Activated B cell treated with CpG ODN at 0.5 μM for 24 hours (primary cell): ENCODE measurements at regions not wholly inside any gene's neighbourhood (a gene's known extent, or its start where the extent isn't known, plus 50 kb on each side); places are given as distances from the start of the nearest gene placed in this dataset.

Experiments used
- ATAC-seq: fragments of 200-7000 bp; cut with Tn5 transposase; one replicate; pipeline ENCODE4 v1.10.0; 2021; ENCODE audit warnings: low read depth, mild to moderate bottlenecking, moderate library complexity
- CTCF ChIA-PET: fragments of 350-600 bp; sonication (Branson Sonifier 250); formaldehyde crosslinking; loops from one replicate; lab custom pipeline; 2021; ENCODE audit warnings: antibody characterized with exemption; lab: Charles Lee
- POLR2A ChIA-PET: fragments of 350-600 bp; sonication (Branson Sonifier 250); formaldehyde crosslinking; loops from one replicate; lab custom pipeline; 2021; ENCODE audit warnings: antibody characterized with exemption; lab: Charles Lee
- DNase-seq: peaks from one replicate; pipeline ENCODE4 v3.0.0; 2022
- H3K27ac Mint-ChIP-seq: one replicate; pipeline ENCODE4 v1.8.0; 2020; ENCODE audit warnings: mixed read lengths
- H3K27me3 Mint-ChIP-seq: one replicate; pipeline ENCODE4 v1.8.0; 2021; ENCODE audit warnings: mixed read lengths
- H3K36me3 Mint-ChIP-seq: one replicate; pipeline ENCODE4 v1.8.0; 2021; ENCODE audit warnings: low read depth, mixed read lengths
- H3K4me1 Mint-ChIP-seq: one replicate; pipeline ENCODE4 v1.8.0; 2021; ENCODE audit warnings: mixed read lengths
- H3K4me3 Mint-ChIP-seq: one replicate; pipeline ENCODE4 v1.8.0; 2020; ENCODE audit warnings: mild to moderate bottlenecking, mixed read lengths
- H3K9me3 Mint-ChIP-seq: one replicate; pipeline ENCODE4 v1.8.0; 2020; ENCODE audit warnings: mixed read lengths
- intact Hi-C: fragments of 100-400 bp; cut with micrococcal nuclease; formaldehyde crosslinking; loops from one replicate; pipeline ENCODE4 v1.15.1; 2024
- TF ChIP-seq, protein P1 (sequence below): fragments of 200-600 bp; IDR thresholded peaks from one replicate; pipeline ENCODE4 v1.8.0; 2022; ENCODE audit warnings: antibody characterized with exemption, mild to moderate bottlenecking

DNA sequence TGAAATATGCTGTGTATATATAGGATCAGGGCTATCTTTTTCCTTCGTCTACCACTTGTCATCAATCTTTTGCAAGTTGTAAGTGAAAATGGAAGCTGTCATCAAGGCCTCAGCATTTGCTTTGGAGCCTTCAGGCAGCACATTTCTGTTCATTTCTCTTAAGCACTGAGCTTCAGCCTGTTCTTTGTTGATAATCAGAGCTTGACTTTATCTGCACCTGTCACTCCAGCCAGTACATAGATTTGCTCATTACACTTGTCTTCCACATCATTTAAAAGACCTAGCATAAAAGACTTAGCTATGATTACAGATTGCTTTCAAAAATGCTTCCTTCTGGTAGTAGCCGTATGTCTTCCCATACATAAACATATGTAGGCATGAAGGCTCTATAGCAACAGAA, 189.8 kb upstream of the GRIK2 start:
- DNase-seq: no peak
- H3K4me1 Mint-ChIP-seq: no peaks in the 10 kb centered on the region
- no peak for ATAC-seq
- H3K36me3 Mint-ChIP-seq: no peaks in the 10 kb centered on the region
- CTCF ChIA-PET: no interaction called here
- H3K4me3 Mint-ChIP-seq: no peak overlapping the region
- POLR2A ChIA-PET: no interaction called here
- TF ChIP-seq, protein P1, sequence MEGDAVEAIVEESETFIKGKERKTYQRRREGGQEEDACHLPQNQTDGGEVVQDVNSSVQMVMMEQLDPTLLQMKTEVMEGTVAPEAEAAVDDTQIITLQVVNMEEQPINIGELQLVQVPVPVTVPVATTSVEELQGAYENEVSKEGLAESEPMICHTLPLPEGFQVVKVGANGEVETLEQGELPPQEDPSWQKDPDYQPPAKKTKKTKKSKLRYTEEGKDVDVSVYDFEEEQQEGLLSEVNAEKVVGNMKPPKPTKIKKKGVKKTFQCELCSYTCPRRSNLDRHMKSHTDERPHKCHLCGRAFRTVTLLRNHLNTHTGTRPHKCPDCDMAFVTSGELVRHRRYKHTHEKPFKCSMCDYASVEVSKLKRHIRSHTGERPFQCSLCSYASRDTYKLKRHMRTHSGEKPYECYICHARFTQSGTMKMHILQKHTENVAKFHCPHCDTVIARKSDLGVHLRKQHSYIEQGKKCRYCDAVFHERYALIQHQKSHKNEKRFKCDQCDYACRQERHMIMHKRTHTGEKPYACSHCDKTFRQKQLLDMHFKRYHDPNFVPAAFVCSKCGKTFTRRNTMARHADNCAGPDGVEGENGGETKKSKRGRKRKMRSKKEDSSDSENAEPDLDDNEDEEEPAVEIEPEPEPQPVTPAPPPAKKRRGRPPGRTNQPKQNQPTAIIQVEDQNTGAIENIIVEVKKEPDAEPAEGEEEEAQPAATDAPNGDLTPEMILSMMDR: no peak
- H3K27me3 Mint-ChIP-seq: no peaks in the 10 kb centered on the region
- no peaks in the 10 kb centered on the region for H3K9me3 Mint-ChIP-seq
- H3K27ac Mint-ChIP-seq: no peak overlapping the region
- intact Hi-C loops: no loop called here

DNA sequence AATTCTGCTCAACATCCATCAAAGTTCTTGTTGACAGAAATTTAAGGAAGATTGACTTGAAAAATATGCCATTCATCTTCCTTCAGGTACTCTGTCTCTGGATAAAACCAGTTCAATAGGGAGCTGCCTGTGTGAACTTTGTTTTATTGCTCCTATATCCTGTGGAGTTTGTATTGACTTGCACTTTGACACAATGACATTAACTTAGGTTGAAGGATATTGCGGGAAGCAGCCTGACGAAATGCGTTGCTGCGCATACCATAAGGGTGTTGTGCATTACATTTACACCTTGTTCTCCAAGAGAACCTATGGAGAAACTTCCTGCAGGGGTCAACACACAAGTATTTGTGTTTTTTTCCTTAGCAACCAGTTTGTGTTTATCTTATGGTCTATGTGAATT, 185.4 kb upstream of the GRIK2 start:
- Mint-ChIP-seq H3K27me3 (no peaks in the 10 kb centered on the region), H3K36me3 (no peaks in the 10 kb centered on the region), H3K4me3 (no peak overlapping the region), H3K27ac (no peak overlapping the region), H3K4me1 (no peaks in the 10 kb centered on the region), H3K9me3 (no peaks in the 10 kb centered on the region)
- TF ChIP-seq, protein P1: no peak
- CTCF ChIA-PET: no interaction called here
- ATAC-seq (no peak), DNase-seq (no peak)
- POLR2A ChIA-PET: no interaction called here
- intact Hi-C loops: no loop called here

DNA sequence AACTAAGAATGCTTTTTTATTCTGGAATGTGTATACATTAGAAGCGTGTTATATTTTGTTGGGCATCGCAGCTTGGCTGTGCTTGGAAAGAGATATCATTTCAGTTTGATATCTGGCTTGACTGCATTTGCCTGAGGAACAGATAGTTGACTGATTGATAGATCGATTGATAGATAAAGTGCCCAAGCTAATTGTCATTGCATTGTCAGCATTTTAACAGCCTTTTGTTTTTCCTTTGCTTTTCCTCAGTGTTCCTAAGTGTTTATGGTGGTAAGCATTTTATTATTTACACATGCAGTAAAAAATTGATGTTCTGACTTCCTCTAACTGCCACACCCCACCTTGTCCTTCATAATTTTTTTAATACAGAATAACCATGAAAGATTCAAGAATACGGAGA, 180.9 kb upstream of the GRIK2 start:
- ATAC-seq (no peak), DNase-seq (no peak)
- CTCF ChIA-PET: no interaction called here
- TF ChIP-seq, protein P1: no peak
- H3K9me3 Mint-ChIP-seq: peaks cover 3% of the 10 kb centered on the region
- intact Hi-C loops: no loop called here
- H3K4me3 Mint-ChIP-seq: no peak overlapping the region
- H3K27ac Mint-ChIP-seq: no peak overlapping the region
- no peaks in the 10 kb centered on the region for H3K4me1 Mint-ChIP-seq
- POLR2A ChIA-PET: no interaction called here
- no peaks in the 10 kb centered on the region for H3K27me3 Mint-ChIP-seq
- no peaks in the 10 kb centered on the region for H3K36me3 Mint-ChIP-seq

DNA sequence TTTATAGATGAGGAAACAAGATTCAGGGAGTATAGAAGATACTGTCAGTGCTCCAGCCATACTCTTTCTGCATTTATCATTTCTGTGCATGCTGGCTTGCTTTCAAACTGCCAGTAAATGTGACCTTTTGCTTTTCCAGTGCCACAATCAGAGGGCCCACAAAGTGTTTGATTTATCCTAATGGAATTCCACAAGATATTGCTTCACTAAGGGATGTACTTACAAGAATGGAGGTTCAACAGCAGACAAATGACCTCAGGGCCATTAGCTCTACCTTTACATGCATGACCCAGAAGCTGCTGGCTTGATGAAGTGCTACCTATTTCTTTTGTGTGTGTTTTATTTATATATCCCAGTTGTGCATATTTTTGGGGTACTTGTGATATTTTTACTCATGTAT, 171.5 kb upstream of the GRIK2 start:
- no peak overlapping the region for H3K27ac Mint-ChIP-seq
- intact Hi-C loops: no loop called here
- no peaks in the 10 kb centered on the region for H3K4me1 Mint-ChIP-seq
- ChIA-PET CTCF (no interaction called here), POLR2A (no interaction called here)
- TF ChIP-seq, protein P1: no peak
- H3K4me3 Mint-ChIP-seq: no peak overlapping the region
- ATAC-seq (no peak), DNase-seq (no peak)
- H3K9me3 Mint-ChIP-seq: peaks cover 5% of the 10 kb centered on the region
- no peaks in the 10 kb centered on the region for H3K27me3 Mint-ChIP-seq
- H3K36me3 Mint-ChIP-seq: no peaks in the 10 kb centered on the region

DNA sequence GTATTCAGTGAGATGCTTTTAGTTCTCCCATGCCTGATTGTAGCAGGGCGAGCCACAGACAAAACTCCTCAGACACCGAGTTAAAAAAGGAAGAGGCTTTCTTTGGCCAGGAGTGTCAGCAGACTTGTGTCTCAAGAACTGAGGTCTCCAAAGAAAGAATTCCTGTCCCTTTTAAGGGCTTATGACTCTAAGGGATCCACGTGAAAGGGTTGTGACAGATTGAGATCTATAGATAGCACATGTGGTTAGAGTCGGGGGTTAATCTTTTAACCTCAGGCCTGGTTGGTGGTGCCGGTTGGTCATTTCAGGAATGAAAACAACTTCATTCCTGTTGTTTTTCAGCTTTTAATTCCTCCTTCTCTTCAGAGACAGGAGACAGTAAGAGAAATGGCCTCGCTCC, 168.8 kb upstream of the GRIK2 start:
- DNase-seq (no peak), ATAC-seq (no peak)
- Mint-ChIP-seq H3K4me3 (no peak overlapping the region), H3K36me3 (no peaks in the 10 kb centered on the region), H3K9me3 (peaks cover 5% of the 10 kb centered on the region), H3K27me3 (no peaks in the 10 kb centered on the region), H3K27ac (no peak overlapping the region), H3K4me1 (no peaks in the 10 kb centered on the region)
- CTCF ChIA-PET: no interaction called here
- POLR2A ChIA-PET: no interaction called here
- TF ChIP-seq, protein P1: no peak
- intact Hi-C loops: no loop called here
